22Rv1 (cell line): ENCODE measurements at regions not wholly inside any gene's neighbourhood (a gene's known extent, or its start where the extent isn't known, plus 50 kb on each side); places are given as distances from the start of the nearest gene placed in this dataset.

ENCODE experiments used
- ZFX ChIP-seq: fragments of 450-650 bp; IDR thresholded peaks from 2 replicates; pipeline ENCODE4 v1.6.1; 2017; ENCODE audit warnings: antibody characterized with exemption, borderline replicate concordance
- TF ChIP-seq, protein P1 (sequence below): fragments of 450-650 bp; IDR thresholded peaks from 2 replicates; pipeline ENCODE4 v1.5.1; 2017; ENCODE audit warnings: mild to moderate bottlenecking

DNA sequence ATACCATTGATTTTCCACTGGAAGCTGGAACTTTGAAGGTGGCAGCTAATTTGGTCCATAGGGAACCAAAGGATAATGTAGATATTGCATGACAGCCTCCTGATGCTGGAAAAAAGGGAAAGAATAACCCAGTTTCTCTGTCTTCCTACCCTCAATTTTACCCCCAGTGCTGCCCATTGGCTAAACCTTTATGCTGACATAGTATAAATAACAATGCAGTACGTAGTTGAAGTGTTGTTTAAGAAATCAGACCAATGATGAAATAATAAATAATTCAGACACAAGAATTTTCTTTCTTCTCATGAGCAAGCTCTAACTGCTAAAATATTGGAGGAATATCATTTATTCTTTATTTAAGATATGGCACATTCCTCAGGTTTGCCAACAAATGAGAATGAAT is 843.4 kb downstream of the EPHA3 start:
- TF ChIP-seq, protein P1, sequence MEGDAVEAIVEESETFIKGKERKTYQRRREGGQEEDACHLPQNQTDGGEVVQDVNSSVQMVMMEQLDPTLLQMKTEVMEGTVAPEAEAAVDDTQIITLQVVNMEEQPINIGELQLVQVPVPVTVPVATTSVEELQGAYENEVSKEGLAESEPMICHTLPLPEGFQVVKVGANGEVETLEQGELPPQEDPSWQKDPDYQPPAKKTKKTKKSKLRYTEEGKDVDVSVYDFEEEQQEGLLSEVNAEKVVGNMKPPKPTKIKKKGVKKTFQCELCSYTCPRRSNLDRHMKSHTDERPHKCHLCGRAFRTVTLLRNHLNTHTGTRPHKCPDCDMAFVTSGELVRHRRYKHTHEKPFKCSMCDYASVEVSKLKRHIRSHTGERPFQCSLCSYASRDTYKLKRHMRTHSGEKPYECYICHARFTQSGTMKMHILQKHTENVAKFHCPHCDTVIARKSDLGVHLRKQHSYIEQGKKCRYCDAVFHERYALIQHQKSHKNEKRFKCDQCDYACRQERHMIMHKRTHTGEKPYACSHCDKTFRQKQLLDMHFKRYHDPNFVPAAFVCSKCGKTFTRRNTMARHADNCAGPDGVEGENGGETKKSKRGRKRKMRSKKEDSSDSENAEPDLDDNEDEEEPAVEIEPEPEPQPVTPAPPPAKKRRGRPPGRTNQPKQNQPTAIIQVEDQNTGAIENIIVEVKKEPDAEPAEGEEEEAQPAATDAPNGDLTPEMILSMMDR = no peak
- no peak for TF ChIP-seq ZFX
